ENCODE measurements at regions not wholly inside any gene's neighbourhood (a gene's known extent, or its start where the extent isn't known, plus 50 kb on each side); places are given as distances from the start of the nearest gene placed in this dataset.

GRCh38 chr20:8948442-8949020, 120.4 kb upstream of the PLCB4 start:
- H3K27me3 ChIP-seq, result no peaks in the 10 kb centered on the region
- H3K9me3 ChIP-seq, result no peaks in the 10 kb centered on the region
- DNase-seq (no peak), ATAC-seq (ENCODE audit: low FRiP score in 2 of 2) (no peak)
- TF ChIP-seq POLR2AphosphoS5 (IDR thresholded peaks at IDR 0.05) (no peak), EP300 (IDR thresholded peaks at IDR 0.05) (no peak), POLR2A (IDR thresholded peaks at IDR 0.05) (no peak), CTCF (IDR thresholded peaks at IDR 0.05) (no peak)
- no peaks in the 10 kb centered on the region for H3K36me3 ChIP-seq
- H3K27ac ChIP-seq, result no peak overlapping the region
- no peaks in the 10 kb centered on the region for H3K4me1 ChIP-seq
- 67 to 72% methylated on average over 3 of the region's 3 CpGs for WGBS, 2 donors
- H3K4me3 ChIP-seq, result no peak overlapping the region

- WGBS, 2 donors, result 90 to 93% methylated on average over 4 of the region's 4 CpGs
- ATAC-seq (ENCODE audit: low FRiP score in 2 of 2), result no peak
- H3K9me3 ChIP-seq, result no peaks in the 10 kb centered on the region
- no peaks in the 10 kb centered on the region for H3K4me1 ChIP-seq
- no peak overlapping the region for H3K27ac ChIP-seq
- no peak for TF ChIP-seq EP300 (IDR thresholded peaks at IDR 0.05)
- no peak for TF ChIP-seq POLR2A (IDR thresholded peaks at IDR 0.05)
- no peak for TF ChIP-seq POLR2AphosphoS5 (IDR thresholded peaks at IDR 0.05)
- no peak for TF ChIP-seq CTCF (IDR thresholded peaks at IDR 0.05)
- no peaks in the 10 kb centered on the region for H3K27me3 ChIP-seq
- H3K4me3 ChIP-seq, result no peak overlapping the region
- no peaks in the 10 kb centered on the region for H3K36me3 ChIP-seq
- DNase-seq, result no peak
Measured at GRCh38 chr20:8951164-8951563, 117.7 kb upstream of the PLCB4 start.

- no peak for ATAC-seq (ENCODE audit: low FRiP score in 2 of 2)
- Histone ChIP-seq H3K36me3 (no peaks in the 10 kb centered on the region), H3K4me1 (no peaks in the 10 kb centered on the region), H3K4me3 (no peak overlapping the region), H3K27ac (no peak overlapping the region), H3K9me3 (no peaks in the 10 kb centered on the region), H3K27me3 (no peaks in the 10 kb centered on the region)
- 95% methylated on average over 2 of the region's 2 CpGs for WGBS, 2 donors
- TF ChIP-seq POLR2A (IDR thresholded peaks at IDR 0.05) (no peak), EP300 (IDR thresholded peaks at IDR 0.05) (no peak), POLR2AphosphoS5 (IDR thresholded peaks at IDR 0.05) (no peak), CTCF (IDR thresholded peaks at IDR 0.05) (no peak)
- DNase-seq, result no peak
Measured at GRCh38 chr20:8952721-8953120, 116.2 kb upstream of the PLCB4 start.

- no peak for ATAC-seq (ENCODE audit: low FRiP score in 2 of 2)
- Histone ChIP-seq H3K27me3 (no peaks in the 10 kb centered on the region), H3K9me3 (no peaks in the 10 kb centered on the region), H3K4me1 (no peaks in the 10 kb centered on the region), H3K27ac (no peak overlapping the region), H3K4me3 (no peak overlapping the region), H3K36me3 (no peaks in the 10 kb centered on the region)
- TF ChIP-seq EP300 (IDR thresholded peaks at IDR 0.05), result no peak
- no peak for TF ChIP-seq CTCF (IDR thresholded peaks at IDR 0.05)
- no peak for TF ChIP-seq POLR2AphosphoS5 (IDR thresholded peaks at IDR 0.05)
- no peak for TF ChIP-seq POLR2A (IDR thresholded peaks at IDR 0.05)
- DNase-seq, result no peak
- 88 to 94% methylated on average over 1 of the region's 1 CpG for WGBS, 2 donors
Measured at GRCh38 chr20:8953300-8953699, 115.6 kb upstream of the PLCB4 start.

GRCh38 chr20:8960241-8960640, 108.6 kb upstream of the PLCB4 start:
- no peak overlapping the region for H3K27ac ChIP-seq
- H3K4me3 ChIP-seq, result no peak overlapping the region
- H3K4me1 ChIP-seq, result no peaks in the 10 kb centered on the region
- WGBS, 2 donors, result 89 to 91% methylated on average over 4 of the region's 4 CpGs
- no peaks in the 10 kb centered on the region for H3K36me3 ChIP-seq
- no peaks in the 10 kb centered on the region for H3K27me3 ChIP-seq
- no peak for DNase-seq
- H3K9me3 ChIP-seq, result no peaks in the 10 kb centered on the region
- TF ChIP-seq EP300 (IDR thresholded peaks at IDR 0.05), result no peak
- TF ChIP-seq POLR2AphosphoS5 (IDR thresholded peaks at IDR 0.05), result no peak
- no peak for TF ChIP-seq POLR2A (IDR thresholded peaks at IDR 0.05)
- TF ChIP-seq CTCF (IDR thresholded peaks at IDR 0.05), result no peak
- ATAC-seq (ENCODE audit: low FRiP score in 2 of 2), result no peak

All from upper lobe of left lung (tissue), 6 donors.